HG02571 (cell line): ENCODE measurements at regions not wholly inside any gene's neighbourhood (a gene's known extent, or its start where the extent isn't known, plus 50 kb on each side); places are given as distances from the start of the nearest gene placed in this dataset.
"Not testable (repeated sequence)": the region's sequence is repeated elsewhere in the genome, so short reads cannot be mapped to it uniquely, and the experiment has no call there.

ENCODE experiments used
- ATAC-seq: cut with Tn5 transposase; IDR thresholded peaks from one replicate; pipeline ENCODE4 v1.9.1; 2021; ENCODE audit warnings: mild to moderate bottlenecking, moderate library complexity; ENCODE audit not compliant: unreplicated experiment

- no peak for ATAC-seq
Observed at GRCh38 chr12:25787701-25788100, 170.8 kb upstream of the RASSF8 start.

DNA sequence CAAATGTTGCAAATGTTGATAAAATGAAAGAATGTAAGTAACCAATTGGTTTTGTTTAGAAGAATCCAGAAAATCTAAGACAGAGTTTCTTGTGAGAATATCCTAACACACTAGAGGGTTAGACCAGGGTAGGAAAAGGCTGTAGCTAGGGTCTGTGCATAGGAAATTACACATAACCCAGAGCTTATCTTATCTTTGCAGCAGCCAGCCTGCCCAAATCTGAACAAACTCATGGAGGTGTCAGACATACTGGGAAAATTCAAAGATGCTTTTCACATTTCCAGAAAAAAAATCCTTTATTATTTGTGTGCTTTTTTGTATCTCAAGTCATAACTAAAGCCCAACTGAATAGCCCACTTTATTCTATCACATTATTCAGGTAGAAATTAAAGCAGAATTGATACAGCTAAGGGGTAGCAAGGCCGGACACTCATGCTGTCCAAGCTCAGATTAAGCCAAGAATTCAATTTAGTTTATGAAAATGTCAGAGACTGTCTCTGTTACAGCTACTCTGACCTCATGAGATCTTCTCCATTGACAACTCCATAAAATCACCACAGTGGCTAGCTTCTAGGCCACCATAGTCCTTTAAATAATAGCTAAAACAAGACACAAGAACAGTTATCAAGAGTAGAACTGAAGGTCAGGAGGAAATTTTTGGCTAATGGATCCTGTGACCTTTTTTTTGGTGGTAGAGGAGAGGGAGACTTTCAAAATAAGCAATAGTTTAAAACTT, 169.6 kb upstream of the RASSF8 start:
- ATAC-seq = no peak

DNA sequence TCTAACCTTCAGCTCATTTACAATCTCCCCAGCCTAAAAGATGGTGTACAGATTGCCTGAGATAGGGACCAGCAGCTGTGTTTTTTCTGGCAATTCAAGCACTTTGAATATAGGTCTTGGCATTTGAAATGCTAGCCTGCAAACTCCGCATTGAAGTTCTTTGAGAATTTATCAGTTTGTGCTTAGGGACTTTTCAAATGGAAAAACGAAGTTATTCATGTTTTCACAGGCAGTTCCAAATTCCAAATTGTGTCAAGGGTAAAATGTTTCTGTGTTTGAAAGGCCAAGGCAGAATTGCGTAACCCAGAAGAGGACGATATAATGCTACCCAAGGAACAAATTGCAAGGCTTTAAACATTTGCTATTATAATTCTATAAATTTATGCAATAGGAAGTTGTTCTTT, 168.9 kb upstream of the RASSF8 start:
- no peak for ATAC-seq

GRCh38 chr12:25792031-25792430, 166.5 kb upstream of the RASSF8 start:
- ATAC-seq = no peak

DNA sequence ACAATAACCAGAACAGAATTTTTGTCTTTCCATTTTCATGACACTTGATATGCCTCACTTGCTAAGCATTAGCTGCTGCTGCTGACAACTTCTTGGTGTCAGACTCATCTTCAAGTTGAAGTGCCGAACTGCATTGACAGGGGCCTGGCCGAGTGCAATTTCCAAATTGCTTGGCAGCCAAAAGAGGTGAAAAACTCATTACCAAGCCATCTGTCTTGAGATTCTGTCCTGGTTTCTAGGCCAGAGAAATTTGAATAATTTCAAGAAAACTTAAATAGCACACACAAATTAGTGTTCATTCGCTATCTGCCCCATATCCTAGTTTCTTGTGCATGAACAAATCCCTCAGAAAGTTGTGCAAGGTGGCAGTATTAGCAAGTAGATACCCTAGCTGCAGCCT, 165.3 kb upstream of the RASSF8 start:
- no peak for ATAC-seq

- ATAC-seq = no peak
Observed at GRCh38 chr12:25794571-25794970, 163.9 kb upstream of the RASSF8 start.

- ATAC-seq = no peak
Observed at GRCh38 chr12:25796523-25797000, 161.9 kb upstream of the RASSF8 start.

DNA sequence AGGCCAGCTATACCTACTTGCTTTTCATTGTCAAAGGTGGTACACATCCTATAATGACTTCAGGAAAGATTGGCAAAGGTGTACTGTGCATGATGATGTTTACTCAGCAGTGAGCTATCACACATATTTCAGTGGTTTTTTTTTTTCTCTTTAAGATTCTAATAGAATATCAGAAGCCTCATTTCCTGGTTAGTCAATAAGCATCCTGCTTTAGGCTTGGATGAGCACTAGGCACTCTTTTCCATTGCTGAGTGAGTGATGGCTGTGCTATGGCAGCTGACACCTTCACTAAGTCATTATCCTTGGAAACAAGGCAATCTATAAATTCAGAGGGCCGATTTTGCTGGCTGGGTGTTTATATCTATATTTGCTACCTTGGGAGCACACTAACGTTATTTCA, 161.1 kb upstream of the RASSF8 start:
- ATAC-seq = no peak

DNA sequence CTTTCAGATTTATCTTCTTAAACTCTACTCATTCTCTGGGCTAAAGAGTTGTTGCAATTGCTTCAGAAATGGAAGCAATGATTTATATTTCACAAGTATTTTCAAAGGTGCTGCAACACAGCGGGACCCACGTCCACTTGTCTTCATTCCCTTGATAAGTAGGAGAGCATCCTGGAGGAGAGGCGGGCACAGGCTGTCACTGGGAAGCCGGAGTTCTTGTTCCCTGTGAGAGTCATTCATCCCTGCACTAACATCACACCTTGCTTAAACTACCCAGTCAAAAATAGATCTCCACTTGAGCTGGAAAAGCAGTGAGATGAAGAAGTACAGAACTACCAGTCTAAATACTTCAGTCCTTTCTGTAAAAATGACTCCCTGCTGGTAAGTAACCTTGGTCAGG, 160.5 kb upstream of the RASSF8 start:
- ATAC-seq = no peak

DNA sequence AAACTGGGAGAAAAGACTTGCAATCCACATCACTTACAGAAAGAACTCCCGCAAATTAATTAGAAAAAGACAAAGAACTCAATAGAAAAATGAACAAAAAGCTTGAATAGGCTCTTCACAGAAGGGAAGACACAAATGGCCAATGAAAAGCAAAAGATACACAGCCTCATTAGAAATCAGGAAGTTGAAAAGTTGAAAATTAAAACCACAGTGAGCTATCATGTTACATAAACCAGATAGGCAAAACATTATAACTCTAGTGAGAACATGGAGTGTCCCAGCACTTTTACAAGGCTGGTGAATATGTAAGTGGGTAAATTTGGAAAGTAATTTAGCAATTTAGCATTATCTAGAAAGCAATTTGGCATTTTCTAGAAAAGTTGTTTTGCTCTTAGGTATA, 158.4 kb upstream of the RASSF8 start:
- ATAC-seq = no peak

DNA sequence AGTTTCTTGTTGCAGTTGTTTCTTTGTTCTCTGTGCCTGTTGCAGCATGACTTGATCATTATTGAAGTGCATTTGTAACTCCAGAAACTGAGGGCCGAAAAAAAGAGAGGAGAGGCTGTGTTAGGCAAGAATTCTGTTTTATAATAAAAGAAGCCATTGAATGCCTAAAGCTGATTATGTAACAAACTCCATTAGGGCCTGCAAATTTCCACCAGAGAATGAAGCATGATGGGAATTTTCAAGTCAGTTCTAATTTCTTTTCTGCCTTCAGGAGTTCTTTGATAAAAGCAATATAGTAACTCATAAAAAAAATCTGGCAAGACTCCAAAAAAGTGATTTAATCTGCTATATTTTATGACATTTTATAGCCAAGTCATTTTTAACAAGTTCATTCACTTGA, 156.7 kb upstream of the RASSF8 start:
- no peak for ATAC-seq

DNA sequence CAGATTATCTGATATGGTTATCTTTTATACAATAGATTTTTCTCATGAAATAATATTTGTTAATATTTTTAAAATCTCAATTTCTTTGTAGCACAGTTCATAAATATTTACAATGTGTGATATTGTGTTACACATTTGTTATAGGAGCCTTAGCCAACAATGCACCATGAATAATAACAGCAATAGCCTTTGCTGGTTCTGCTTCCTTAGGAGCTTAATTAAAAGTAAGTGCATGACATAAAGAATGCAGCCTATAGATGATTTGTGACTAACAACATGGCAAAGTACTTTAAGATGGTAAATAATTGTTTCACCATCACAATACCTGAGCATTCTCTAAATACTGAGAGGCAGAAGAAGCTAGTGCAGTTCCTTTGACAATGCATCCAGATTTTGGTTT, 156.3 kb upstream of the RASSF8 start:
- no peak for ATAC-seq

DNA sequence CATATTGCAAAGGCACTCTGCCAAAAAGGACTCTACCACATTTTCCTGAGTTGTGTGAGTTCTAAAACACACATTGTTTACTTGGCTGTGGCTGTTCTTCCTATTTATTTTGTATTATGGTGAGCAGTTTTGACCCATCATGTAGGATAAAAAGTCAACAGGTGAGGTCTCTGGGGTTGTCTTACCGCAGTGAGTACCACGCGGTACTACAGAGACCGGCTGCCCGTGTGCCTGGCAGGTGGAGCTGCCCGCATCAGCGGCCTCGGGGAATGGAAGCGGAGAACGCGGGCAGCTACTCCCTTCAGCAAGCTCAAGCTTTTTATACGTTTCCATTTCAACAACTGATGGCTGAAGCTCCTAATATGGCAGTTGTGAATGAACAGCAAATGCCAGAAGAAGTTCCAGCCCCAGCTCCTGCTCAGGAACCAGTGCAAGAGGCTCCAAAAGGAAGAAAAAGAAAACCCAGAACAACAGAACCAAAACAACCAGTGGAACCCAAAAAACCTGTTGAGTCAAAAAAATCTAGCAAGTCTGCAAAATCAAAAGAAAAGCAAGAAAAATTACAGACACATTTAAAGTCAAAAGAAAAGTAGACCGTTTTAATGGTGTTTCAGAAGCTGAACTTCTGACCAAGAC, 155.3 kb upstream of the RASSF8 start:
- ATAC-seq = not testable (repeated sequence)

DNA sequence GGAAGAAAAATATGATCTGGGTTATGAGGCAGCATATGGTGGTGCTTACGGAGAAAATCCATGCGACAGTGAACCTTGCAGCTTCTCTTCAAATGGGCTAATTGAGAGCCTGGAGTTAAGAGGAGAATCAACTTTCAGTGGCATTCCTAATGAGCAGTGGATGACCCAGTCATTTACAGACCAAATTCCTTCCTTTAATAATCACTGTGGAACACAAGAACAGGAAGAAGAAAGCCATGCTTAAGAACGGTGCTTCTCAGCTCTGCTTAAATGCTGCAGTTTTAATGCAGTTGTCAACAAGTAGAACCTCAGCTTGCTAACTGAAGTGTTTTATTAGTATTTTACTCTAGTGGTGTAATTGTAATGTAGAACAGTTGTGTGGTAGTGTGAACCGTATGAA, 154.2 kb upstream of the RASSF8 start:
- not testable (repeated sequence) for ATAC-seq

DNA sequence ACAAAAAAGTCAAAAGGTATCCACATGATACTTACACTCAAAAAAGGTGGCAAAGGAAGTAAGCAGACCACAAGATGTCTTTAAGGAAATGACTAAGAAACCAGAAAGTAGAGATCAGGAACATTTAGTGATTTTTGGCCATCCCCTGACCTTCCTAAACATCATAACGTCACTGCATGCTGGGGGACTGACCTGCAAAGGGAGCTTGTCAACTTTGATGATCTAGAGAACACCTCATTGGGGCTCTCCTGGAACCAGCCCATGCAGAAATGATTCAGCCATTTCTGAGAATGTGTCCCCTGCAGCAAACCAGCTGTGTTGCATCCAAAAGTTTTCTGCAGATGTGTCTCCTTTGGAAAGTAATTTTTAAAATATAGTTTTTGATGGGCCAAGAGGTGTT, 152.2 kb upstream of the RASSF8 start:
- no peak for ATAC-seq

DNA sequence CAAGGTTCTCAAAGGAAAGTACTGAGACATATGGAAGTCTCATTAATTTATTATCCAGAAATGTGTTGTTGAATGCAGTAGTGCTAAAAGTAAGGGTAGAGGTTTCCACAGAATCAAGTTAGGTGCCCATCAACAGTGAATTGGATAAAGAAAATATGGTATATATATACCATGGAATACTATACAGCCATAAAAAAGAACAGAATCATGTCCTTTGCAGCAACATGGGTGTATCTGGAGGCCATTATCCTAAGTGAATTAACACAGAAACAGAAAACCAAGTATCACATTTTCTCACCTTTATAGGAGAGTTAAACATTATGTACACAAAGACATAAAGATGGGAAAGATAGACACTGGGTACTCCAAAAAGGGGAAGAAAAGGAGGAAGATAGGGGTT, 149.9 kb upstream of the RASSF8 start:
- ATAC-seq = no peak

GRCh38 chr12:25810683-25811082, 147.8 kb upstream of the RASSF8 start:
- ATAC-seq = no peak

DNA sequence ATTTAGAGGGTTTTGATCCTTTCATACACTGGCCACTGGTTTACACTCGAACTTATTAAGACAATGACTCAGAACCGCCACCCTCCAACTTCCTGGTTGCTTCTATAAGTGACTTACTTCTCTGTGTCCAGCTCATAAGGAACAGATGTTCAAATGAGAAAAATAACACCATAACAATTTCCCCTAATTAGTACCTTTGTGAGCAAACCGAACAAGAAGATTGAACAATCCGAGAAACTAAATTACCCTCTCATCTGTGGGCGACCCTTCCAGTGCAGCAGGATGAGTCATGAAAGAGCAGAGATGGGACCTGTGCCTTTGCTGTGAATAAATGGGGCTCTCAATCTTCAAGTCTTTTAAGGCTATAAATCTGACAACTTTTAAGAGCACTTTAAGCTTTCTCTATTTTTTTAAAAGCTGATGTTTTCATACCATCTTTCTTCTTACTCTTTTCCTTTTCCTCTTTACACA, 146.8 kb upstream of the RASSF8 start:
- ATAC-seq = peak; percentile 57

- ATAC-seq = no peak
Observed at GRCh38 chr12:25812295-25812694, 146.2 kb upstream of the RASSF8 start.

- ATAC-seq = no peak
Observed at GRCh38 chr12:25813843-25814242, 144.6 kb upstream of the RASSF8 start.

- ATAC-seq = no peak
Observed at GRCh38 chr12:25816637-25817036, 141.8 kb upstream of the RASSF8 start.

GRCh38 chr12:25817166-25817565, 141.3 kb upstream of the RASSF8 start:
- no peak for ATAC-seq
